ENCODE measurements at regions not wholly inside any gene's neighbourhood (a gene's known extent, or its start where the extent isn't known, plus 50 kb on each side); places are given as distances from the start of the nearest gene placed in this dataset.

DNA sequence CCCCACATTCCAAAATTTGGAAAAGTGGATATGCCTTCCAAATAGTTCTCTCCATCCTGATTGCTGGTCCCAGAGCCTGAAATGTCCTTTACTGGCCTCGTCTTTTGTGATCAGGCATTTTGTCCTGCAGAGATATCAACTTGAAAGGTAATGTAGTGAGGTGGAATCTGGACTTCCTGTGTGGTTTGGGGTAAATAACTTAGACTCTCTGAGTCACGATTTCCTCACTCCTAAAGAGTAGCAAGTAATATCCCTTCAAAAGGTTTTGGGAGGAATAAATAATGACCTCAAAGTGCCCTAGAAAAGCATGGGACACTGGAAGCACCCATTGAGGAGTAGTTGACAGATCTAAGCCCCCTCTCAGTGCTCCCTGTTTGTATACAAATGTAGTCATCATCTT, 426.6 kb downstream of the OMA1 start:
- no peak for DNase-seq

DNA sequence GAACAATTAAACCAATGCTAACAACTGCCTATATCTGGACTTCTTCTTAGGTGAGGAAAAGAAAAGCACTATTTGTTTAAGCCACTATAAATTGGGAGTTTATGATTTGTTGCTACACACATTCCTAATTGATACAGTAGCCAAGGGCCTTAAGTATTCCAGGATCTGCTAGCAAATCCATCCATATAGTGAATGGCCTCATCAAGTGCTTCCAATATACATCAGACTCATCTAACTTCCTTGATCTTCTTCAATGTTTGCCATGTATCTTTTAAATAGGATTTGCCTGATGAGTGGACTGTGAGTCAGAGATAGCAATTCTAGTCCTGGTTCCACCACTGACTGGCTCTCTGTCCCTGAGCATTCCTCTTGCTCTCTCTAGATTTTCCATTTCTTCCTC, 430.2 kb downstream of the OMA1 start:
- DNase-seq, result no peak

DNA sequence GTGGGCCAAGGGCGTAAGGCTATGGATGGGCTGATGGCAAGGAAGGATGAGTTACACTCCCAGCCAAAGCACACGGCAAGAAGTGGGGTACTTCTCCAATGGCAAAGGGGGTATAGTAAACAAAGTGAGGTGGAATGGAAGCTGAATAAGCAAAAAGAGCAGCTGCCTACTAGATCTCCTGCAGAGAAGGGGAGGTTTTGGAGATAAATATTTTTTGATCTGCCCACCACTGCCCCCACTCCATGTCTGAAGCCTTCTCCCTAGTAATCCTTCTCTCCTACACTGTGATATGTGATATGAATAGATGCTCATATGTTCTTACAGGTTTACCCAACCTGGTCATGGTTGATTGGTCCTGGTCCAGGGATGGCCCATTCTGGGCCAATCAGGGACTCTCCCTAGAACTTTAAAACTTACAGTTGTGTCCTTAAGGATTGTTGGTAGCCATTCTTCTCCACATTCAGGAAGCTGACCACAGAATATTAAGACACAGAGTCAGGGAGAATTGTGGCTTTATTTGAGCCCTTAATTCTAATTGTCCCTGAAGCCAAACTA, 436.8 kb downstream of the OMA1 start:
- DNase-seq, result no peak

DNA sequence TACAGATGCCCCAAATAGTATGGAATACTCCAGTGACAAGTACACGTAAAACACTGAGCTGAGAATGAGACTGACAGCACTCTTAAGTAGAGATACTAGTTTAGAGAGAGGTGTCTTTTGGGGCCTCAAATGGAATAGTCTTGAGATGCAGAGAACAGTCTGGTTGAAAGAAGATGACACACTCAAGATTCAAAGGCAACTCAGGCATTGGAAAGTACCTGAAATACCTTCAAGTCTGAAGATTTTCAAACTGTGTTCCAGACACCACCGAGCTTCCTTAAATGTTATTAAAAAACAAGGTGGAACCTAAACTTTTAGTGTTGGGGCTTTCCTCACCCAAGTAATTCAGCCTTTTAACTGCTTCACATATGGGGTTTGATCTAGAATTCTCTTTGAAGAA, 437.7 kb downstream of the OMA1 start:
- DNase-seq, result no peak

DNA sequence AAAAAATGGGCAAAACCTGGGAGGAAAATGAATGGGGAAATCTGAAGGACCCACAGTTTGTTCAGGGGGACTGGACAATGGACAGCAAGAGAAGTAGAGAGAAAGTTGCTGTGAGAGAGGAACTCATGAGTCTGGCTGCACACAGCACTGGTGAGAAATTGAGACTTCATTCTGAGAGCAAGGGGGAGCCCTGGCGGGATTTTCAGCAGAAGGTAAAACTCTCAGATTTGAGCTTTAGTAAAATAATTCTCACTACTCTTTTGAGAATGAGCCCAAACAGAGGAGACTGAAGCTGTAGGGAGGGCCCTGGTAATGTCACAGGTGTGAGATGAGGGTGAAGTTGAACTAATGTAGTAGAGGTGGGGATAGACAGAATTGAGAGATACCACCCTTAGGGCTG, 438.6 kb downstream of the OMA1 start:
- no peak for DNase-seq

DNA sequence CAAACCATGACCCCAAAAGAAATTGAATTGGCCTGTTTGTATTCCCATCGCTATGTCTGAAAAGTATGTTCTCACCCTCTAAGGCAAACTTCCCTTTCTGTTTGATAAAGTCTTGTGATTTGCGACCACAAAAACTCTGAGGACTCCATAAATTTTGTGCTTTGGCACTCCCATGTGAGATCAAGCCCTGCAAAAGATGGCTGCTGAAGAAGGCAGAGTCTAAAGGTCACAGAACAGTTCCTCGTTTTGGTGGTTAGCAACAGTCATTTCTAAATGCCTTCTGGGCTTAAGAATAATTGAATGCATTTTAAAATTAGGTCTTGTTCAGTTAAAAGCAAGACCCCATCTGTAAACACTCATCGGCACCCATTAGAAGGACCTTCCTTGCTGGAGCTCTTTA, 441.6 kb downstream of the OMA1 start:
- DNase-seq, result no peak

DNA sequence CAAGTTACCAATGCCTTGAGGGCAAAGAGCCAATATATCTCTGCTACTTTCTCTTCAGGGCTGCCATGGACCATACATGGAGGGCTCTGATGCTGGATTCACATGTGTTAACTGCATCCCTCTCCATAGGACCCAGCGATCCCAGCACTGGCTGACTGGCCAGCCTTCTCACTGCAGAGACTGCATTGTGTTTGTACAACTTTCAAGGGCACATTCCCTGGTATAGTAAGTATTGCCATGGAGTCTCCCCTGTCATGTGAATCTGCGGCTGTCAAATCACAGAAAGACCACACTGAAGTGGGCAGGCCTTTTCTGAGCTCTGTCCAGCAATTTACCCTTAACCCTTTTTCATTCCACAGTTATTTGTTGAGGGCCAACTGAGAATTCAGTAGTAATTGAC, 449.8 kb downstream of the OMA1 start:
- DNase-seq, result no peak

DNA sequence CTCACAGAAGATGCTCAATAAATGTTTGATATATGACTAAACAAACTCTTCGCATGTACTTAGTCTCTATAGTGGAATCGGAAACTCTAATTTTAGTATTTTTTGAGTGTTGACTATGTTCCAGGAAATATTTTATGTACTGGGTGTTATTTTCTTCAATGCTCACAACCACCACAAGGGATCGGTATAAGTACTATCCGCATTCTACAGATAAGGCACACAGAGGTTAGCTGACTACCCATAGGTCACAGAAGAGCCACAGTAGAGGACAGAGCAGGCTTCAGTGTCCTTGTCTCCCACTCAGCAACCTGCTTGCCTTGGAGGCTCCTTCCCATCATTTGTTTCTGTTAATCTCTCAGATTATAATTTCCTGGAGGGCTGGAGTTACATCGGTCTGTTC, 451.3 kb downstream of the OMA1 start:
- no peak for DNase-seq

DNA sequence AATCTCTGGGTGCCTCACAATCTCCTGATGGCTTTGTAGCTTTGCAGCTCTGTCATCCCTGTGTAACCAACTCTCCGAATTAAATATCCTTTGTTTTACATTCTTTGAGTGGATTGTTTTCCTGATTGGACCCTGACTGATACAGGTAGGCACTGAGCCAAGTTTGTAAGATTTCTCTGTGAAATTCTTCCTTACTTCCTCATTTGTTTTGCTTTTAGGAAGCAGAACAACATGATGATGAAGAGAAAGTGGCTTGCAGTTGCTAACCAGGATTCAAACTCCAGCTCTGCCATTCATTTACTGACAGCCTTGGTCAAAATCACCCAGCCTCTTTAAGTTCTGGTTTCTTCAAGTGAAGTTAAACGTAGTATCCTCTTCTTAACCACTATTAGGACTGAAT, 452.3 kb downstream of the OMA1 start:
- no peak for DNase-seq

DNA sequence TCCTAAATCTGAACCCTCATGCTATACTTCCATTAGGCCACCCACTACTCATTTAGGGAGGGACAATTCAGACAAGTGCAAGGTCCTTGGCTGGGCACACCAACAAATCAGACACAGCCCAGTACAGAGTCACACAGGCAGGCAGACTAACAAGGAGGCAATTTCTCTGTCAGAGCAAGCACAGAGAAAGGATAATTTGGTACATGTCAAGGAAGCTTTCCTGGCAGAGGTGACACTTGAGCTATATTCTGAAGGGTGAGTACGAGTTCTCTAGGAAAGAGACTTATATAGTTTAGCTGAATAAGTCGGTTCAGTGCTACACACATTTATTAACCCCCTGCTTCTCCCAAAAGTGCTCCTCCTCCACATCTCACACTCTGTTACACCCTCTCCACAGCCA, 455.9 kb downstream of the OMA1 start:
- no peak for DNase-seq

DNA sequence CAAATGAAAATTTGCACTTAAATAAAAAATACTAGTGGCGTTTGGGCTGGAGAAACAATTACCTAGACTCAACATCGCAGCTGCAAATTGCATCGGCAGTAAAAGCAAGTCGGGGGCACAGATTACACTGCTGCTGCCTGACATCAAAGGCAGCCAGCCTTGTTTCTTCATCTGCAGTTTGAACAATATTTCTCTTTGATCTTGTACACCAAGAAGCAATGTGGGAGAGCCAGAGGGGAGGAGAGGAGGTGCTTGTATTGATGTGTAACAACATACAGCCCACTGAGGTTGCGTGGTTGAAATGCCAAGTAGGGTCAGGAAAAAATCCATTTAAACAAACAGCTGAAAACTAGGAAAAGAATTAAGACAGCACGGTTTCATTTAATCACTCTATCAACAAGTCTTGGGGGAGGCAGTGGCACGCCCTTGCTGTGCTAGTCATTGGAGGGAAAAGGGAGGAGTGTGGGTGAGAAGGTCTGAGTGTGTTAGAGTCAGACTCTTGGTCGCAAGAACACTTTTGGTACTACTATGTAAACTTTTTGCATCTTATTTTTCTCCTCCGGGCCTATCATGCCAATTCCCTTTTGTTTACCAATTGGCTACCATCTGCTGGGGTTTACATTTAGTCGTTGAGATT, 456.5 kb downstream of the OMA1 start:
- no peak for DNase-seq

DNA sequence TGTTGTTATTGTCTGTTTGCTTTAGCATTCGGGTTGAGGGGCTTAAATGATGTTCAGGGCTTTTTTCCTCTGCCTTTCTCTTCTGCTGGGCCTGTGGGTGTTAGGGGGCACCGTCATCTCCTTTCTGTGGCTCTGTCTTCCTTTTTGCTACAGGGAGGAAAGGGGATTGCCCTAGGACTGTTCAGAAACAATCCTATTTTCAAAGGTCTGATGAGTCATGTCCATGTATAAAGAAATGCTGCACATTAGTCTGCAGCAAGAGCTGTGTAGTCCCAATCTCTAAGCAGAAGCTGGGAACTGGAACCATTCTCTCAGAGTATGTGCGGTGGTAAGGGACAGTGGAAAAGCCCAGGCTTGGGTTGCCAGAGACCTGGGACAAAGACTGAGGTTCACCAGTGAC, 462.3 kb downstream of the OMA1 start:
- DNase-seq, result no peak

DNA sequence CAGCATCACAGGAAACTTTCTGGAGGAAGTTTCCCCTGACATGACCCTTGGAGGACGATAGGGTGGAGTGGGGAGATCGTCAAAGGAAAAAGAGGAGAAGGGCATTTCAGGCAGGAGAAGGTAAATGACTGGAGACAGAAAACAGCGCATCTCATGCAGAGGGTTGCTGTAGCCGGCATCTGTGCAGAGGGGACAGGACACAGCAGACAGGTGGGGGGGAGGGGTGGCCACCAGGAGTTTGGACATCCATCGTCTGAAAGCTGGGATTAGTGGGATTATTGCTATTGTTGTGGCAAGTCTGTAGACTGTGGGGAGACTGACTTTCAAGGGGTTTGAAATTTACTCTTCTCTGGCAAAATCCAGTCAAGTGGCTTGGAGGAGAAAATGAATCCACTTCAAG, 463.9 kb downstream of the OMA1 start:
- no peak for DNase-seq

DNA sequence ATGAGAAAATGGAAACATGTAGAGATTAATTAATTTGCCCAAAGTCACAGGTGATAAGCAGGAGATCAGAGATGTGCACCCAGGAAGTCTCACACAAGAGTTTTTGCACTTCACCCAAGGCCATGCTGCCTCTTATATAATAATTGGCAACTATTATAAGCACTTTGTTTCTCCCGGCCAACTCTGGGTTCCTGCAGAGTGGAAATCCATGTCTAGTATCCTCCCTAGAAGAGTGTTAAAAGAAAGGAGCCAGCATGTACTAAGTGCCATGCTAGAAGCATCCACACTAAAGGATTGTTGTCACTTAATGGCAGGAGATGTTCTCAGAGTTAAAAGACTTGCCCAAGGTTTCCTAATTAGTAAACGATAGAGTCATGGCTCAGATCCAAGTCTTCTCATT, 470.3 kb downstream of the OMA1 start:
- no peak for DNase-seq

DNA sequence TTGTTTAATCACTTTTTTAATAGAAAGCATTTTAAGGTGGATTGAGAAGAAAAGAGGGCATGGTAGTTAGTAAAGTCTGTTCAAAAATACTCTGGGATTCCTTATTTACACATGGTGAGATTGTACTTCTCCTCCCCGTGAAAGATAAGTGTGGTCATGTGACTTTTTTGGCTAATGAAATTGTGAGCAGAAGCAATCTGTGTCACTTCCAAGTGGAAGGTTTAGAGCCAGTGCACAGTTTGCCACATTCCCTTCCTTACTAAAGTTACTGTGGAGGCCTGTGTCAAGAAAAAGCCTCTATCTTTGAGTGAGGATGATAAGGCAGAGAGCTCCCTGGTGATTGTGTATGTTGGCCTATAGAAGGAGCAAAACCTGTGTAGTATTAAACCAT, 471.3 kb downstream of the OMA1 start:
- DNase-seq, result no peak

DNA sequence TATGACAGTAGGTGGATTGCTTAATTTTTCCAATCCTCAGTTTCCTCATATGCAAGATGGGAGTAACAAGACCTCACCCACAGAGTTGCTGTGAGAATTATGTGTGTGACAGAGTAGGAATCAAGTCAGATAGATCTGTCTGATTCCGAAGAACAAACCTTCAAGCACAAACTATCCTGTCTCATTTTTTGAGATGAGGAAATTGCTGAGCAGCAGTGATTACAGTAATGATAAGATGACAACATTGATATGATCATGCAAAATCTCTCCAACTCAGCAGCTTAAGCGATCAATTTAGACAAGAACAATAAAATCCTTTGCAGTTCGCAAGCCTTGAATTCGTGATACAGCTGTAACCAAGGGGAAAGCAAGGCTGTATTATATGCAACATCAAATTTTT, 474.1 kb downstream of the OMA1 start:
- no peak for DNase-seq

DNA sequence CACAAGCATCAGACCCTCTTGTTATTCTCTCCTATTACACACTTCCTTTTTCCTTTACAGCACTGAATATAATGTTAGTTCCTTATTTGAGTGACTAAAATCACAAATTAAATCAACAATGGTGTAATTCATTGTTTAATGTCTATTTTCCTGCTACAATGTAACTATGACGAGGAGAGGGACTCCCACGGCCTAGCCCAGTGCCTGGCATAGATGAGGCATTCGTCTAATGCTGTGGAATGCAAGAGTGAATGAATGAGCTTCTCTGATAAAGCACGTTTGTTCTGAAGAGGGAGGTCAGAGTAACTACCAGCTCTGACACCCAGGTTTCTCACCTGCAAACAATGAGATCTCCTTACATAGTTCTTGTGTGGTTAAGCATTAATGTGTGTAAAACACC, 479.4 kb downstream of the OMA1 start:
- DNase-seq, result no peak

DNA sequence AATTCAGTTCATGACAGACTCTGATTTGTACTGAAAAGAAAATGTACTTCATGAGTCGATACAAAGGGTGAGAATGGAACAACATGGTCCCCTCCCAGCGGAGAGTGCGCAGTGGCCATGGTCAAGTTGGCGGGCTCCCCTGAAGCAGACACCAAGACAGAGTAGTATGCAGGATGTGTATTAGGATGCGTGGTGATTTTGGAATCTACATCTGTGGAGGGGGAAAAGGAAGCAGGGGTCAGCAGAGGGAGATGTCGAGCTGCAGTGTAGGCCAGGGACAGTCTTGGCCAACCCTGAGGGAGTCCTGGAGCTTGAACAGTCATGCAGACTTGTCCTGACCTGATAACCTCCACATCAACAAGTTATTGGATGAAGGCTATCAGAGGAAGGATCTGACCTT, 481.0 kb downstream of the OMA1 start:
- DNase-seq, result no peak

DNA sequence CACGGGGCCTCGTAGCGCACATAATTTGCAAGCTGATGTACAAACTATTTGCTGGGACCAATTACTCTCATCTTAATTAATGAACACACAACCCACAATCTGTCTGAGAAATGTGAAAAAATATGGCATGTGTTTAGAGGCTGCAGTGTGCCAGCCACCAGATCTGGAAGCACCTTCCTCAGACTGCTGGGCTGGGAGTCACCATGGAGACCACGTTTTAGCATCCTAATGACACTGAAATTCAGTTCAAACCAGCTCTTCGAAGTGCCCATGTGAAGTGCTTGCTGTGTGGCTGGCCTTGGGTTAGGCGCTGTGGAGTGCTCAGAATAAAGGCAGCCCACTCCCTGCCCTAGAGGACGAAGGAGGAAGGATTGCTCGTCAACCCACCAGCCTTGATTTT, 482.4 kb downstream of the OMA1 start:
- DNase-seq, result no peak

DNA sequence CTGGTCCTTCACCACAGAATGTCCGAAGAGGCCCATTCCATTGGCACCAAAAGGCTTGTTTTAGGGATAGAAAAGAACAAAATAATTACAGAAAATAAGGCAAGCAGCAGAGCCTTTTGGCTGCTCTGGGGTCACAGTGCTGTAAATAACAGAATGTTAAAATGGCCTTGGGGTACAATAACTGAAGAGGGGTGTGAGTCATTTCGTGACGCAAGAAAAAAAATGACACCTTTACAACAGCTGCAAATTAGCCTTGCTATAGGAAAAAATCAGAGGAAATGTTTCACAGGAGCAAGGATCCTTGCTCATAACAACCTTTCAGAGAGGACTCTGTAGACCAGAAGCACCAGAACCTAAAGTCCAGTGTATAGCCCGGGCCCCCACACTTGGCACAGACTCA, 483.4 kb downstream of the OMA1 start:
- DNase-seq, result no peak

DNA sequence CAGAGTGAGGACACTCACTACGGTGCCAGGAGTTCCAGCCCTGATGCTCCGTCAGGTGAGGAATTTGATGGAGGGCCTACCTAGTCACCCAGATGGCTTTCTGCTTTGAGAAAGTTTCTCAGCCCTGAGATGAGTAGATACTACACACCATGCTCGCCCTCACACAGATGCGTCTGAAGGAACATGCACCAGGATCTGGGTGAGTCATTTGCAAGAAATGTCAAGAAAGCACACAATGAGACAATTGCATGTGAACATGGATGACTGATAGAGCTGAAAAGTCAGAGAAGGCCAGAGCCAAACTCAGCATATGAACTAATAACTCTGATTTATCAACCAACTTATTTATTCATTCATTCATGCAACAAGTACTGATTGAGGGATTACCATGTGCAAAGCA, 483.9 kb downstream of the OMA1 start:
- DNase-seq, result no peak

DNA sequence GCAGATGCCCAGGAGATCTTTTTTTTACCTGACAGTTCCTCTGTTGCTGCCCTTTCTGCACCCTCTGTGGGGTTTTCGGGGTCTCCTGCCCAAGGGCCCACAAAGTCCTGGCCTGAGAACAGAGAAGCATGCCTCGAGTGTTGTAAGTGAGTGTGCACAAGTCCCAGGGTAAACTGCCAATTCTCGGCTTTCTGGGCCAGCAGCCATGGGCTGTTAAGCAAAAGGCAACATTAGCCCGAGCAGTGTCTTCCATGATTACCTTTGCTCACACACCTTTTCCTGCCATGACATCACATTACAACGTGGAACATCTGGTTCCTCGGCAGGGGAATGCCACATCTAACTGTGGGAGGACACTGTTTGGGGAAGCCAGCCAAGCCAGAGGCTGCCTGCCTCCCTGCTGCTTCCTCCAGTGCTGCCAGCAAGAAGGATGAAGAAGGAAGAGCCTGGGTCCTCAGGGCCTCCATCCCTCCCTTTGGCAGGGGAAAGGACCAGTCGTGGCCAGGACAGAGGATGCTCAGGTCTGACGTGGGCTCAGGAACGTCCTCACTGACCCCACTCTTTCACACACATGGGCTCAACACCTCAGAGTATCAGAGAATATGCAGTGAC, 485.9 kb downstream of the OMA1 start:
- DNase-seq, result no peak

DNA sequence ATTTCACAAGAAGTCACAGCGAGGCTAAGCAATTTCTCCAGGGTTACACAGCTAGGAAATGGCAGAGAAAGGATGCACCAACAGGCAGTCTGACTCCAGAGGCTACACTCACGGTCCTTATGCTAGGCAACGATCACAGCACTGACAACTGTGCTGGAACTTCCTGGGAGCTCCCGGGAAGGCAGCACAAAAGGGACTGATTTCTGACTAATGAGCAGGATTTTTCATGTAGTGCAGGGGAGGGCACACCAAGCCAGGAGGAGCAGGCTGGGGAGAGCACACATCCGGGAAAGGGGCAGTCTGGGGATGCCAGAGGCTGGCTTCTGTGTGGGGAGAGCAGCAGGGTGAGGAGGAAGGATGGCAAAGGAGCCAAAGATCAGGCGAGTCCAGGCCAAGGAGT, 486.7 kb downstream of the OMA1 start:
- no peak for DNase-seq

DNA sequence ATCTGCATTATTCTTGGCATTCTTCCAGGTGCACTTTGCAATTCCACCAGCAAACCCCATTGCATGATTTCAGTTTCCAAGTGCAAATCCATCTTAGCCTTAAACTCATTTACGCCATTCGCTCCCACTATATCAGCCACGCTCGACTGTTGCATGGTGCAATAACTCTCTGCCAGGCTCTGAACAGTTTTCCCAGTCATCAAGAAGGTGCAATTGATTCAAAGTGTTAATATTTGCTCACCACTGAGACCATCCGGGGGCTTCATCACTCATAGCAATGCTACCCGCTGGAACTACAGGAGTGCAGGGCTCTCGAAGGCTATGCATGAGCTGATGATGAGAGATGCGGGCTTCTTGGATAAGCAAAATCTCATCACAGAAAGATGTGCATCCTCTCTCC, 488.2 kb downstream of the OMA1 start:
- no peak for DNase-seq

DNA sequence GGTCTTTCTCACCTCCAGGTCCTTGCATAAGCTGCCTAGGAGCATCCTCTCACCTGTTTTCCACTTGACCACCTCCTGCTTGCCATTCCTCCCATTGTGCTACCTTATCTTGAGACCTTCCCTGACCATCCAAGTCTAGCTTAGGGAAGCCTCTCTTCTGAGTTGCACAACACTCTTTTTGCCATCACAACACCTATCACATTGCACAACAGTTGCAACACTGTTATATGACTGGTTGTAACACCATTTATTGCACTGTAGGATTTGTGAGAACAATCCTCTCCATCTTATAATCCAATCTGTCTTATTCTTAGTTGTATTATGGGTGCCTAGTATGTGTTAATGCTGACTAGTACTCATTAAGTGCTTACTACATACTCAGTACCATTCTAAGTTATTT, 488.7 kb downstream of the OMA1 start:
- no peak for DNase-seq

All from NCI-H510A (cell line).